HCT116 (cell line): ENCODE measurements at regions not wholly inside any gene's neighbourhood (a gene's known extent, or its start where the extent isn't known, plus 50 kb on each side); places are given as distances from the start of the nearest gene placed in this dataset.

ENCODE experiments used
- ATAC-seq: fragments of 200-7000 bp; cut with Tn5 transposase; 2 replicates; pipeline ENCODE4 v1.9.1; 2020; ENCODE audit warnings: mild to moderate bottlenecking, moderate library complexity
- BruUV-seq: library from RNA; stranded (reverse); fragments of 400-500 nt; replicated peaks from 2 replicates; lab custom pipeline; 2021; lab: Mats Ljungman, UMichigan
- CTCF ChIA-PET: fragments of 300-600 bp; sonication (Branson Sonifier 250); formaldehyde crosslinking; loops from one replicate; lab custom pipeline; 2021; ENCODE audit warnings: antibody characterized with exemption; lab: Charles Lee
- POLR2A ChIA-PET: fragments of 300-600, 350-600 bp; sonication (Branson Sonifier 250); formaldehyde crosslinking; loops from one replicate; lab custom pipeline; 2021; ENCODE audit warnings: antibody characterized with exemption; lab: Charles Lee
- RAD21 ChIA-PET, 2 experiments: fragments of 300-600 bp; sonication (Branson Sonifier 250); formaldehyde crosslinking; loops; one replicate each; lab custom pipeline; 2023; ENCODE audit warnings: low total read pairs in 2 of 2; ENCODE audit not compliant: uncharacterized antibody in 2 of 2, unreplicated experiment in 2 of 2, low non-redundant PET in 1 of 2; lab: Charles Lee
- DNase-seq: peaks from one replicate; pipeline ENCODE4 v3.0.0-alpha.2; 2010; ENCODE audit warnings: low read depth, low spot score
- H2AFZ ChIP-seq: fragments of 200-600 bp; shearing (Covaris generic), sonication (generic); 2 replicates; pipeline ENCODE4 v1.6.1; 2017; ENCODE audit warnings: low read depth, mixed run types, mixed read lengths, antibody characterized with exemption, low read length; ENCODE audit not compliant: poor library complexity, severe bottlenecking
- H3K27ac ChIP-seq: 2 replicates; pipeline ENCODE4 v1.5.1; 2012; ENCODE audit warnings: low read depth, low read length
- H3K27me3 ChIP-seq: fragments of 200-600 bp; sonication (generic); 2 replicates; pipeline ENCODE4 v1.6.1; 2016; ENCODE audit warnings: mixed run types, low read length, mixed read lengths; ENCODE audit not compliant: insufficient read depth
- H3K36me3 ChIP-seq, 2 experiments: fragments of 200-500 bp in 1 of 2; fragments of 200-600 bp in 1 of 2; sonication (Bioruptor generic) in 1 of 2; sonication (generic) in 1 of 2; 2 replicates each; pipeline versions ENCODE4 v1.5.1 to v1.6.1; 2014 to 2016; ENCODE audit warnings: low read length in 2 of 2, inconsistent platforms in 1 of 2, mixed read lengths in 1 of 2, mixed run types in 1 of 2; ENCODE audit not compliant: insufficient read depth in 2 of 2, control insufficient read depth in 1 of 2
- H3K4me1 ChIP-seq, 2 experiments: fragments of 200-600 bp in 1 of 2; sonication (generic) in 1 of 2; 2 replicates each; pipeline versions ENCODE4 v1.5.1 to v1.6.1; 2012 to 2017; ENCODE audit warnings: low read length in 2 of 2, inconsistent platforms in 1 of 2, mild to moderate bottlenecking in 1 of 2, mixed read lengths in 1 of 2, mixed run types in 1 of 2, moderate library complexity in 1 of 2; ENCODE audit not compliant: insufficient read depth in 2 of 2, control insufficient read depth in 1 of 2
- H3K4me2 ChIP-seq: fragments of 200-600 bp; sonication (generic); 2 replicates; pipeline ENCODE4 v1.6.1; 2017; ENCODE audit warnings: mixed run types, low read length, mixed read lengths
- H3K4me3 ChIP-seq, 2 experiments: fragments of 200-600 bp in 1 of 2; sonication (generic) in 1 of 2; replicated peaks in 1 of 2; 2 replicates each; pipeline ENCODE4 v1.5.1; 2011 to 2016; ENCODE audit warnings: low read length in 2 of 2, control low read depth in 1 of 2, low read depth in 1 of 2, mild to moderate bottlenecking in 1 of 2, mixed read lengths in 1 of 2, mixed run types in 1 of 2
- H3K79me2 ChIP-seq: fragments of 200-600 bp; sonication (generic); 2 replicates; pipeline ENCODE4 v1.6.1; 2017; ENCODE audit warnings: mild to moderate bottlenecking, mixed run types, low read length, moderate library complexity, mixed read lengths; ENCODE audit not compliant: insufficient read depth
- H3K9ac ChIP-seq: fragments of 200-600 bp; sonication (generic); 2 replicates; pipeline ENCODE4 v1.6.1; 2016; ENCODE audit warnings: low read length, mixed read lengths
- H3K9me2 ChIP-seq: fragments of 200-600 bp; sonication (generic), shearing (Covaris generic); 2 replicates; pipeline ENCODE4 v1.6.1; 2017; ENCODE audit warnings: mixed run types, mild to moderate bottlenecking, moderate library complexity; ENCODE audit not compliant: insufficient read depth
- H3K9me3 ChIP-seq, 2 experiments: fragments of 200-500 bp in 1 of 2; fragments of 200-600 bp in 1 of 2; sonication (Bioruptor generic) in 1 of 2; sonication (generic) in 1 of 2; 2 replicates each; pipeline ENCODE4 v1.6.1; 2014 to 2017; ENCODE audit warnings: low read length in 2 of 2, mixed read lengths in 2 of 2, inconsistent platforms in 1 of 2, low read depth in 1 of 2, mild to moderate bottlenecking in 1 of 2, mixed run types in 1 of 2, moderate library complexity in 1 of 2; ENCODE audit not compliant: control insufficient read depth in 1 of 2, insufficient read depth in 1 of 2
- H4K20me1 ChIP-seq: fragments of 200-600 bp; sonication (generic), shearing (Covaris generic); 2 replicates; pipeline ENCODE4 v1.6.1; 2017; ENCODE audit warnings: mixed run types, mild to moderate bottlenecking, moderate library complexity; ENCODE audit not compliant: insufficient read depth
- ATF3 ChIP-seq: IDR thresholded peaks from 2 replicates; pipeline ENCODE4 v1.6.1; 2012
- CBX3 ChIP-seq: IDR thresholded peaks from 2 replicates; pipeline ENCODE4 v1.6.1; 2012; ENCODE audit warnings: low read depth
- CEBPB ChIP-seq: IDR thresholded peaks from 2 replicates; pipeline ENCODE4 v1.6.1; 2012; ENCODE audit warnings: low read depth
- CTCF ChIP-seq, 3 experiments: fragments of 200-600 bp in 1 of 3; sonication (generic) in 1 of 3; IDR thresholded peaks in 2 of 3; conservative IDR thresholded peaks in 1 of 3; 2 replicates each; pipeline ENCODE4 v1.5.1; 2012 to 2017; ENCODE audit warnings: low read depth in 2 of 3, low read length in 2 of 3, antibody characterized with exemption in 1 of 3, borderline replicate concordance in 1 of 3, control low read depth in 1 of 3, mild to moderate bottlenecking in 1 of 3, mixed read lengths in 1 of 3, mixed run types in 1 of 3, moderate library complexity in 1 of 3; ENCODE audit not compliant: insufficient read depth in 1 of 3
- EGR1 ChIP-seq: IDR thresholded peaks from 2 replicates; pipeline ENCODE4 v1.6.1; 2012; ENCODE audit warnings: low read depth
- EZH2 ChIP-seq: fragments of 200-600 bp; sonication (generic); IDR thresholded peaks from 2 replicates; pipeline ENCODE4 v1.6.1; 2017; ENCODE audit warnings: antibody characterized with exemption, mixed run types
- EZH2phosphoT487 ChIP-seq: fragments of 200-600 bp; IDR thresholded peaks from 2 replicates; pipeline ENCODE4 v1.6.1; 2018; ENCODE audit warnings: antibody characterized with exemption, borderline replicate concordance
- POLR2A ChIP-seq: IDR thresholded peaks from 2 replicates; pipeline ENCODE4 v1.7.0; 2011; ENCODE audit warnings: borderline replicate concordance; ENCODE audit not compliant: insufficient read depth, insufficient read length; ENCODE audit errors: extremely low read depth
- POLR2AphosphoS5 ChIP-seq: IDR thresholded peaks from 2 replicates; pipeline ENCODE4 v1.6.1; 2011; ENCODE audit warnings: mild to moderate bottlenecking, low read depth, low read length, moderate library complexity
- REST ChIP-seq: IDR thresholded peaks from 2 replicates; pipeline ENCODE4 v1.6.1; 2012; ENCODE audit warnings: low read depth
- SIN3A ChIP-seq: IDR thresholded peaks from 2 replicates; pipeline ENCODE4 v1.6.1; 2012; ENCODE audit warnings: low read depth
- SP1 ChIP-seq: IDR thresholded peaks from 2 replicates; pipeline ENCODE4 v1.6.1; 2012; ENCODE audit warnings: low read depth
- SRF ChIP-seq: IDR thresholded peaks from 2 replicates; pipeline ENCODE4 v1.6.1; 2012; ENCODE audit warnings: low read depth
- YY1 ChIP-seq: IDR thresholded peaks from 2 replicates; pipeline ENCODE4 v1.6.1; 2011; ENCODE audit warnings: low read length, low read depth, moderate library complexity, mild to moderate bottlenecking; ENCODE audit not compliant: insufficient replicate concordance; ENCODE audit errors: extremely low read depth
- ZBTB33 ChIP-seq: IDR thresholded peaks from 2 replicates; pipeline ENCODE4 v1.6.1; 2011; ENCODE audit warnings: mild to moderate bottlenecking, low read length, moderate library complexity; ENCODE audit not compliant: insufficient replicate concordance; ENCODE audit errors: extremely low read depth
- ZFX ChIP-seq: fragments of 450-650 bp; IDR thresholded peaks from 2 replicates; pipeline ENCODE4 v1.6.1; 2017
- ZNF274 ChIP-seq: fragments of 200-500 bp; sonication (Bioruptor generic); IDR thresholded peaks from 2 replicates; pipeline ENCODE4 v1.6.1; 2014; ENCODE audit warnings: mild to moderate bottlenecking, low read depth, low read length, inconsistent platforms
- intact Hi-C: fragments of 100-400 bp; cut with micrococcal nuclease; formaldehyde crosslinking; loops from 2 replicates; pipeline ENCODE4 v1.10.0; 2022

- H3K9me3 ChIP-seq: peaks cover 0 to 8% of the 10 kb centered on the region in 2 experiments; a peak in 1 of 4 replicates
- no peaks in the 10 kb centered on the region for H3K79me2 ChIP-seq
- no peaks in the 10 kb centered on the region for H3K4me1 ChIP-seq
- H3K27me3 ChIP-seq: no peaks in the 10 kb centered on the region
- H3K4me2 ChIP-seq: no peak overlapping the region
- ChIA-PET POLR2A (no interaction called here), CTCF (no interaction called here), RAD21 (no interaction called here)
- H3K9me2 ChIP-seq: no peaks in the 10 kb centered on the region
- no peak overlapping the region for H3K9ac ChIP-seq
- no peaks in the 10 kb centered on the region for H4K20me1 ChIP-seq
- DNase-seq (no peak), ATAC-seq (no peak)
- TF ChIP-seq ZNF274 (no peak), EZH2 (no peak), ZFX (no peak), ZBTB33 (no peak), CBX3 (no peak), CTCF (IDR thresholded peaks at IDR 0.05 in 2 of 3, conservative IDR thresholded peaks at IDR 0.05 in 1 of 3; ENCODE audit: borderline replicate concordance in 1 of 3, insufficient read depth in 1 of 3, low read depth in 2 of 3, low read length in 2 of 3) (no peak), EZH2phosphoT487 (no peak), POLR2A (no peak), SRF (no peak), YY1 (no peak), EGR1 (no peak), SIN3A (no peak), POLR2AphosphoS5 (no peak), CEBPB (no peak), ATF3 (no peak), SP1 (no peak), REST (no peak)
- no peaks in the 10 kb centered on the region for H3K36me3 ChIP-seq
- intact Hi-C loops: no loop called here
- no peak overlapping the region for H3K27ac ChIP-seq
- no TSS peak for BruUV-seq
- H2AFZ ChIP-seq: no peak overlapping the region
- no peak overlapping the region for H3K4me3 ChIP-seq
Measured at GRCh38 chr5:34544403-34544802, 111.7 kb upstream of the RAI14 start.
